Chondrocyte (in vitro differentiated cells): ENCODE measurements at regions not wholly inside any gene's neighbourhood (a gene's known extent, or its start where the extent isn't known, plus 50 kb on each side); places are given as distances from the start of the nearest gene placed in this dataset.

Experiments used
- DNase-seq: peaks from one replicate; pipeline ENCODE4 v3.0.0; 2021; ENCODE audit warnings: mixed read lengths, low spot score
- H3K27ac Mint-ChIP-seq: one replicate; pipeline ENCODE4 v1.8.0; 2021; ENCODE audit warnings: mild to moderate bottlenecking, moderate library complexity, mixed read lengths; ENCODE audit not compliant: unreplicated experiment
- H3K27me3 Mint-ChIP-seq: 2 replicates; pipeline ENCODE4 v1.8.0; 2021; ENCODE audit warnings: low read depth, mixed read lengths
- H3K36me3 Mint-ChIP-seq: 2 replicates; pipeline ENCODE4 v1.8.0; 2021; ENCODE audit warnings: low read depth, mixed read lengths
- H3K4me1 Mint-ChIP-seq: 2 replicates; pipeline ENCODE4 v1.8.0; 2021; ENCODE audit warnings: low read depth, mild to moderate bottlenecking, mixed read lengths
- H3K4me3 Mint-ChIP-seq: one replicate; pipeline ENCODE4 v1.8.0; 2021; ENCODE audit warnings: mild to moderate bottlenecking, moderate library complexity, mixed read lengths; ENCODE audit not compliant: unreplicated experiment
- H3K9me3 Mint-ChIP-seq: 2 replicates; pipeline ENCODE4 v1.8.0; 2021; ENCODE audit warnings: low read depth, mixed read lengths
- CTCF ChIP-seq: fragments of 200-600 bp; sonication (generic); IDR thresholded peaks from 2 replicates; pipeline ENCODE4 v1.5.0; 2021; ENCODE audit warnings: antibody characterized with exemption, mild to moderate bottlenecking, moderate library complexity

GRCh38 chr4:181427076-181427475, 816.1 kb upstream of the TENM3 start:
- no peak for TF ChIP-seq CTCF
- DNase-seq: no peak

GRCh38 chr4:181431006-181431405, 812.2 kb upstream of the TENM3 start:
- no peaks in the 10 kb centered on the region for H3K36me3 Mint-ChIP-seq
- peaks cover 3% of the 10 kb centered on the region for H3K27me3 Mint-ChIP-seq
- no peaks in the 10 kb centered on the region for H3K4me1 Mint-ChIP-seq
- TF ChIP-seq CTCF: no peak
- DNase-seq: no peak
- H3K4me3 Mint-ChIP-seq: no peak overlapping the region
- no peaks in the 10 kb centered on the region for H3K9me3 Mint-ChIP-seq
- H3K27ac Mint-ChIP-seq: no peak overlapping the region

More at GRCh38 chr4:181427076-181427475, 816.1 kb upstream of the TENM3 start:
- no peaks in the 10 kb centered on the region for H3K27me3 Mint-ChIP-seq
- no peaks in the 10 kb centered on the region for H3K9me3 Mint-ChIP-seq
- H3K4me3 Mint-ChIP-seq: no peak overlapping the region
- H3K4me1 Mint-ChIP-seq: no peaks in the 10 kb centered on the region
- no peak overlapping the region for H3K27ac Mint-ChIP-seq
- H3K36me3 Mint-ChIP-seq: no peaks in the 10 kb centered on the region

GRCh38 chr4:181431661-181432060, 811.5 kb upstream of the TENM3 start:
- no peak for DNase-seq
- peaks cover 3% of the 10 kb centered on the region for H3K27me3 Mint-ChIP-seq
- TF ChIP-seq CTCF: no peak
- no peaks in the 10 kb centered on the region for H3K4me1 Mint-ChIP-seq
- H3K27ac Mint-ChIP-seq: no peak overlapping the region
- H3K4me3 Mint-ChIP-seq: no peak overlapping the region
- H3K36me3 Mint-ChIP-seq: no peaks in the 10 kb centered on the region
- H3K9me3 Mint-ChIP-seq: no peaks in the 10 kb centered on the region

- no peak for DNase-seq
- no peak overlapping the region for H3K27ac Mint-ChIP-seq
- H3K27me3 Mint-ChIP-seq: peaks cover 3% of the 10 kb centered on the region
- no peak for TF ChIP-seq CTCF
- no peaks in the 10 kb centered on the region for H3K4me1 Mint-ChIP-seq
- no peaks in the 10 kb centered on the region for H3K9me3 Mint-ChIP-seq
- no peaks in the 10 kb centered on the region for H3K36me3 Mint-ChIP-seq
- H3K4me3 Mint-ChIP-seq: no peak overlapping the region
These were observed 810.9 kb upstream of the TENM3 start for GRCh38 chr4:181432335-181432734.

- Mint-ChIP-seq H3K4me3 (no peak overlapping the region), H3K36me3 (no peaks in the 10 kb centered on the region), H3K27me3 (no peaks in the 10 kb centered on the region), H3K27ac (no peak overlapping the region), H3K9me3 (no peaks in the 10 kb centered on the region), H3K4me1 (no peaks in the 10 kb centered on the region)
- no peak for TF ChIP-seq CTCF
- no peak for DNase-seq
These were observed 805.3 kb upstream of the TENM3 start for GRCh38 chr4:181437895-181438294.
